Stimulated activated memory B cell treated with anti-CD40 and anti-IgM and Interleukin-4, amounts not matched to agents 10 μg/mL and 1 μg/mL and 100 μg/mL, for 72 hours (primary cell): ENCODE measurements at regions not wholly inside any gene's neighbourhood (a gene's known extent, or its start where the extent isn't known, plus 50 kb on each side); places are given as distances from the start of the nearest gene placed in this dataset.

Experiments
- ATAC-seq: fragments of 150-1000 bp; cut with Tn5 transposase; 2 replicates; pipeline ENCODE4 v1.10.0; 2021
- H3K27ac Mint-ChIP-seq: one replicate; pipeline ENCODE4 v1.8.0; 2022; ENCODE audit warnings: mild to moderate bottlenecking, mixed read lengths
- H3K27me3 Mint-ChIP-seq: one replicate; pipeline ENCODE4 v1.8.0; 2022; ENCODE audit warnings: mixed read lengths
- H3K36me3 Mint-ChIP-seq: one replicate; pipeline ENCODE4 v1.8.0; 2022; ENCODE audit warnings: mixed read lengths
- H3K4me1 Mint-ChIP-seq: one replicate; pipeline ENCODE4 v1.8.0; 2022; ENCODE audit warnings: mixed read lengths
- H3K4me3 Mint-ChIP-seq: one replicate; pipeline ENCODE4 v1.8.0; 2022; ENCODE audit warnings: mild to moderate bottlenecking, moderate library complexity, mixed read lengths
- H3K9me3 Mint-ChIP-seq: one replicate; pipeline ENCODE4 v1.8.0; 2022; ENCODE audit warnings: mixed read lengths

- Mint-ChIP-seq H3K4me3 (no peak overlapping the region), H3K4me1 (no peaks in the 10 kb centered on the region), H3K9me3 (no peaks in the 10 kb centered on the region), H3K27ac (no peak overlapping the region), H3K27me3 (peaks cover 11% of the 10 kb centered on the region), H3K36me3 (no peaks in the 10 kb centered on the region)
- ATAC-seq = no peak
Measured at GRCh38 chr17:33352526-33352925, 59.4 kb upstream of the ASIC2 start.

- Mint-ChIP-seq H3K4me1 (no peaks in the 10 kb centered on the region), H3K27ac (no peak overlapping the region), H3K9me3 (no peaks in the 10 kb centered on the region), H3K4me3 (no peak overlapping the region), H3K36me3 (no peaks in the 10 kb centered on the region), H3K27me3 (peaks cover 11% of the 10 kb centered on the region)
- no peak for ATAC-seq
Measured at GRCh38 chr17:33356266-33356665, 63.2 kb upstream of the ASIC2 start.

GRCh38 chr17:33363475-33363874, 70.4 kb upstream of the ASIC2 start:
- peaks cover 9% of the 10 kb centered on the region for H3K9me3 Mint-ChIP-seq
- no peak for ATAC-seq
- H3K27ac Mint-ChIP-seq = no peak overlapping the region

GRCh38 chr17:33366960-33367359, 73.9 kb upstream of the ASIC2 start:
- Mint-ChIP-seq H3K36me3 (no peaks in the 10 kb centered on the region), H3K9me3 (peaks cover 9% of the 10 kb centered on the region), H3K27me3 (peaks cover 8% of the 10 kb centered on the region), H3K4me3 (no peak overlapping the region), H3K27ac (no peak overlapping the region), H3K4me1 (no peaks in the 10 kb centered on the region)
- no peak for ATAC-seq

More at GRCh38 chr17:33363475-33363874, 70.4 kb upstream of the ASIC2 start:
- Mint-ChIP-seq H3K4me1 (no peaks in the 10 kb centered on the region), H3K36me3 (no peaks in the 10 kb centered on the region), H3K27me3 (peaks cover 8% of the 10 kb centered on the region), H3K4me3 (no peak overlapping the region)

GRCh38 chr17:33369149-33369548, 76.1 kb upstream of the ASIC2 start:
- no peaks in the 10 kb centered on the region for H3K36me3 Mint-ChIP-seq
- no peaks in the 10 kb centered on the region for H3K4me1 Mint-ChIP-seq
- ATAC-seq = no peak
- no peak overlapping the region for H3K27ac Mint-ChIP-seq
- no peak overlapping the region for H3K4me3 Mint-ChIP-seq
- peaks cover 8% of the 10 kb centered on the region for H3K27me3 Mint-ChIP-seq
- peaks cover 9% of the 10 kb centered on the region for H3K9me3 Mint-ChIP-seq

GRCh38 chr17:33369876-33370275, 76.8 kb upstream of the ASIC2 start:
- Mint-ChIP-seq H3K27ac (no peak overlapping the region), H3K27me3 (peaks cover under 1% of the 10 kb centered on the region), H3K4me3 (no peak overlapping the region), H3K36me3 (no peaks in the 10 kb centered on the region), H3K4me1 (no peaks in the 10 kb centered on the region), H3K9me3 (peaks cover 5% of the 10 kb centered on the region)
- ATAC-seq = no peak

- Mint-ChIP-seq H3K9me3 (no peaks in the 10 kb centered on the region), H3K4me1 (no peaks in the 10 kb centered on the region), H3K4me3 (no peak overlapping the region), H3K36me3 (no peaks in the 10 kb centered on the region), H3K27me3 (no peaks in the 10 kb centered on the region), H3K27ac (no peak overlapping the region)
- ATAC-seq = no peak
Measured at GRCh38 chr17:33370401-33370800, 77.3 kb upstream of the ASIC2 start.

- H3K9me3 Mint-ChIP-seq = no peaks in the 10 kb centered on the region
- no peak for ATAC-seq
- no peak overlapping the region for H3K4me3 Mint-ChIP-seq
- no peak overlapping the region for H3K27ac Mint-ChIP-seq
- no peaks in the 10 kb centered on the region for H3K36me3 Mint-ChIP-seq
- H3K27me3 Mint-ChIP-seq = no peaks in the 10 kb centered on the region
- H3K4me1 Mint-ChIP-seq = no peaks in the 10 kb centered on the region
Measured at GRCh38 chr17:33371377-33371776, 78.3 kb upstream of the ASIC2 start.

- Mint-ChIP-seq H3K27me3 (no peaks in the 10 kb centered on the region), H3K9me3 (no peaks in the 10 kb centered on the region), H3K4me3 (no peak overlapping the region), H3K27ac (no peak overlapping the region), H3K36me3 (no peaks in the 10 kb centered on the region), H3K4me1 (no peaks in the 10 kb centered on the region)
- ATAC-seq = no peak
Measured at GRCh38 chr17:33373273-33373672, 80.2 kb upstream of the ASIC2 start.

- no peak for ATAC-seq
- H3K27me3 Mint-ChIP-seq = no peaks in the 10 kb centered on the region
- no peaks in the 10 kb centered on the region for H3K4me1 Mint-ChIP-seq
- H3K36me3 Mint-ChIP-seq = no peaks in the 10 kb centered on the region
- H3K4me3 Mint-ChIP-seq = no peak overlapping the region
- H3K9me3 Mint-ChIP-seq = no peaks in the 10 kb centered on the region
- H3K27ac Mint-ChIP-seq = no peak overlapping the region
Measured at GRCh38 chr17:33375103-33375502, 82.0 kb upstream of the ASIC2 start.

GRCh38 chr17:33375783-33376182, 82.7 kb upstream of the ASIC2 start:
- Mint-ChIP-seq H3K27ac (no peak overlapping the region), H3K4me1 (no peaks in the 10 kb centered on the region), H3K27me3 (no peaks in the 10 kb centered on the region), H3K4me3 (no peak overlapping the region), H3K9me3 (no peaks in the 10 kb centered on the region), H3K36me3 (no peaks in the 10 kb centered on the region)
- ATAC-seq = no peak

- Mint-ChIP-seq H3K4me1 (no peaks in the 10 kb centered on the region), H3K27ac (no peak overlapping the region), H3K9me3 (no peaks in the 10 kb centered on the region), H3K4me3 (no peak overlapping the region), H3K36me3 (no peaks in the 10 kb centered on the region), H3K27me3 (no peaks in the 10 kb centered on the region)
- no peak for ATAC-seq
Measured at GRCh38 chr17:33377837-33378595, 84.9 kb upstream of the ASIC2 start.

- ATAC-seq = no peak
- Mint-ChIP-seq H3K9me3 (no peaks in the 10 kb centered on the region), H3K27ac (no peak overlapping the region), H3K27me3 (no peaks in the 10 kb centered on the region), H3K4me1 (no peaks in the 10 kb centered on the region), H3K4me3 (no peak overlapping the region), H3K36me3 (no peaks in the 10 kb centered on the region)
Measured at GRCh38 chr17:33381201-33381600, 88.1 kb upstream of the ASIC2 start.

- Mint-ChIP-seq H3K9me3 (no peaks in the 10 kb centered on the region), H3K27ac (no peak overlapping the region), H3K36me3 (no peaks in the 10 kb centered on the region), H3K4me3 (no peak overlapping the region), H3K27me3 (no peaks in the 10 kb centered on the region), H3K4me1 (no peaks in the 10 kb centered on the region)
- ATAC-seq = no peak
Measured at GRCh38 chr17:33383488-33384023, 90.5 kb upstream of the ASIC2 start.

GRCh38 chr17:33385133-33385532, 92.0 kb upstream of the ASIC2 start:
- H3K27me3 Mint-ChIP-seq = no peaks in the 10 kb centered on the region
- no peaks in the 10 kb centered on the region for H3K4me1 Mint-ChIP-seq
- no peak overlapping the region for H3K27ac Mint-ChIP-seq
- no peak for ATAC-seq
- H3K4me3 Mint-ChIP-seq = no peak overlapping the region
- no peaks in the 10 kb centered on the region for H3K9me3 Mint-ChIP-seq
- H3K36me3 Mint-ChIP-seq = no peaks in the 10 kb centered on the region

- Mint-ChIP-seq H3K27me3 (no peaks in the 10 kb centered on the region), H3K36me3 (no peaks in the 10 kb centered on the region), H3K9me3 (no peaks in the 10 kb centered on the region), H3K4me1 (no peaks in the 10 kb centered on the region), H3K27ac (no peak overlapping the region), H3K4me3 (no peak overlapping the region)
- ATAC-seq = no peak
Measured at GRCh38 chr17:33385713-33386112, 92.6 kb upstream of the ASIC2 start.
